HG02588 (cell line): ENCODE measurements at regions not wholly inside any gene's neighbourhood (a gene's known extent, or its start where the extent isn't known, plus 50 kb on each side); places are given as distances from the start of the nearest gene placed in this dataset.

Experiments used
- ATAC-seq: cut with Tn5 transposase; IDR thresholded peaks from one replicate; pipeline ENCODE4 v1.9.1; 2021; ENCODE audit warnings: mild to moderate bottlenecking, moderate library complexity; ENCODE audit not compliant: unreplicated experiment

GRCh38 chr20:58070664-58071196 lies 157.7 kb downstream of the ANKRD60 start:
- no peak for ATAC-seq

- no peak for ATAC-seq
Measured at GRCh38 chr20:58069796-58070663, 158.4 kb downstream of the ANKRD60 start.

DNA sequence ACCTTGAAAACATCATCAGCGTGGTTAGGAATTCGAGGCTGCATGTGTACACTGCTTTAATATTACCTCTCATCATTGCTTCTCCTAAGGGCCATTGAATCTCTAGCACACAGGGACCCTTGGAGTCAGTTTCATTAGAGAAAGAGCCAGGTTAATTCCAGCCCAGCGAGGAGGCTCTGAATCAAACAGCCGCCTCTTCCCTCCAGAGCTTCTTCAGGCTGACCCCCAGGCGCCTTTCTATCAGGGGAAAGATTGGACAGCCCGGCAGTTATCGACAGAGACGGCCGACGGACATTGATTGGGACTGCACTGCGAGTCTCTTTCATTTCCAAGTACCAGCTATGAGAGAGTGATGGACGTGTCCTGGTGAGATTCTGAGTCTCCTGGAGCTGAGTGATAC lies 159.2 kb downstream of the ANKRD60 start:
- ATAC-seq: no peak

DNA sequence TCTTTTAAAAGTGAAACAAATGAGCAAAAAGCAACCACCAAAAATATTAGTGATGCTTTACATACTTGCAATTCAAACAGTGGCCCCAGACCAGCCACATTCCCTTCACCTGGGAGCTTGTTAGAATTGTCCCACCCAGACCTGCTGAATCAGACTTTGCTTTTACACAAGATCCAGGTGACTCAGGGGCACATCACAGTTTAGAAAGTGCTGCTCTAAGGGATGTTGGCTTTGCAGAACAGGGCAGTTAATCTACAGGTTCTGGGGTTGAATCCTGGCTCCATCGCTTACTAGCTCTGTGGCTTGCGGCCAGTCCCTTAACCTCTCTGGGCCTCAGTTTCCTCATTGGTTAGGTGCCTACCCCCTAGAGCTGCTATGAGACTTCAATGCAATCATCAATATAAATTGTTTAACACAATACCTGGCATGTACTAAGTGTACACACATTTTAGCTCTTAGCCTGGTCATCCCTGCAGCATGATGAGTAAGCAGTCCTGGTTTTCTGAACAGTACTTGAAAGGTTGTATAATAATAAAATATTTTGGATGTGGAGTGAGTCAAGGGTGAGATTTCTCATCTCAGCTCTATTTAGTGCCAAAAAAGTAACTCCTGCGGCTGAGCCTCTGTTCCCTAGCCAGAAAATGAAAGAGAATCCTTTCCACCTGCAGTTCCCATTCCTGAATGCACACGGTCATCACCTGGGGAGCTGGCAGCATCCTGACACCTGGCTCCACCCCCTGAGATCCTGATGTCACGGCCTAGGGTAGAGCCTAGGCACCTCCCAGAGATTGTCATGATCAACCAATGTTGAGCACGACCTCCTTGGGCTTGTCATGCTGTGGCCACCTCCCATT lies 162.7 kb downstream of the ANKRD60 start:
- no peak for ATAC-seq

DNA sequence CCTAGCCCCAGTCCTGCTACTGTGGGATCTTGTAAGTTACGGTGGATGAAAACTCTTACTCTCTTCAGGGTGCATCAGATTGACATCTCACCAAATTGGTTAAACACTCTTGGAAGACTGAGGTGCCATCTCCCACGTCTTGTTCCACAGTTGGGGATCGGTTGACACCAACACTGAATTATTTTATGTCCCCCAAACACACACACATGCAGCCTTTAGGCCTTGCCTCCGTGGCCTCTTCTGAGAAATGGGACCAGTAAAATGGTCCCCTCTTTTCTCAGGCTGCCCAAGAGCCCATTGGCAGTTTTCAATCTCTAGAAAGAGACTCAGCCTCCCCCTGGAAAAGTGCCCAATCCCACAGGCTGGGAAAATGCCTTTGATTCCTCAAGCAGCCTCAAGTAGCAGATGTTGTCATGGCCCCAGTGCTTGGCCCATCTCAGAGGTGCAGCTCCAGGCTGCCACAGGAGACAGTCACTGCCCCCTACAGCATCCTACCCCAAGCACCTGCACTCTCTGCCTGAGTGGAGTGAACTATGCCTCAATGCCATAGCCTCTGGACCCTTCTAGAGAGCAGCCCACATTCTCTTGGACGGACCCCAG lies 163.9 kb downstream of the ANKRD60 start:
- ATAC-seq: no peak

- ATAC-seq: no peak
Measured at GRCh38 chr20:58059260-58059544, 169.3 kb downstream of the ANKRD60 start.

DNA sequence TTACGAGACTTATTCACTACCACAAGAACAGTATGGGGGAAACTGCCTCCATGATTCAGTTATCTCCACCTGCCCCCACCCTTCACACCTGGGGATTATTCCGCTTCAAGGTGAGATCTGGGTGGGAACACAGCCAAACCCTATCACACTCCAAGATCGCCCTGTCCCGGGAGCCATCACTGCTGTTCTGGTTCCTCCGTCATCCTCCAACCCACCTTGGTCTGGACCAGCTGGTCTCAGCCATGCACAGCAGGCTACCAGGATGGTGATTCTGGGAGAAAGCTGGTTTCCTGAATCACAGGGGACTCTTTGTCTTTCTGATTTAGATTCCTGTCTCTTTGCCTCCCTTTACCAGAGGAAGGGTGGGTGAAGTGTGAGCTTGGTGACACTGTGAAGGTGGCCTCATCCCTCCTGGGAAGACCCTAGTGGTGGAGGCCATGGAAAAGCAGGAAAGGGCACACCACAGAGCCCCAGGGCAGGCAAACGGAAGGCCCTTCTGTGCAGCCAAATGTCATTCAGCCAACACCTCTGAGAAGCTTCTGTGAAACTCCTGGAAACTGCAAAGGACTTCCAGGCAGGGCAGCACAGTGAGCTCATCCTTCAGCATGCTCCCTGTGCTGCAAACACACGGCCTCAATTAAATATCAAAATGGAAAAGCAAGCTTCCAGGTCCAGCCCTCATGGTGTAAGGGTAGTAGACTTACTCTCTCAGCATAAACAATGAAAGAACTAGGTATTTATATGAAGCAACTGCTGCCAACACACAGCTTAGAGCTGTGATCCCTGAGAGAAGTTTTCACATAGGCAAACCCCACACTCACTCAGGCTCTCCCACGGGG lies 169.8 kb downstream of the ANKRD60 start:
- no peak for ATAC-seq

DNA sequence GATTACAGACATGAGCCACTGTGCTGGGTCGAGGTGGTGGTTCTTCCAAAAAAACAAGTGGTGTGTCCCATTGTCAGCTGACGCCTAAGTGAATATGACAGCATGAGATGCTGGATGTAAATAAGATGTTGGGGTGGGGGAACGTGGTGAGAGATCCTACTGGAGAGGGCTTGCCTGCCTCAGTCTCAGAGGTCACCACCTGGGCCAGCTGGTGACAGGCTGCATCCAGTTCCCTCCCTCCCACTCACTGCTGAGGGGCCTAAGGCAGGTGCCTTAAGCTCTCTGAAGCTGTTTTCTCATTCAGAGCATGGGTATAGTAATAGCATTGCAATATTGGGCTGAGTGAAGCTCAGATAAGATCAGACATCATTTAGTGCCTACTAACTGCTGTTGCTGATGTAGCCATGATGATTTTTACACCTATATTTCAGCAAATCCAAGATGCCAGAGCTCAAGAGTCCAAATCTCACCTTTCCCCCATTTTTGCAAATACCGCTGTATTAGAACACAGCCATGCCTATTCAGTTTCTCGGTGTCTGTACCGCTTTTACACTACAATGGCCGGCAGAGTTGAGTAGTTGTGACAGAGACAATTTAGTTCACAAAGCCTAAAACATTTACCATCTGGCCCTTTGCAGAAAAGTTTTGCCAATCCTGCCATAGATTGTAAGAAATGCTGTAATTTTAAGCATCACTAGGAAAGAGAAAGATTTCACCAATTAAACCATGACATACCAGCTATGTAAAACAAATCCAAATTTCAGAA lies 171.3 kb downstream of the ANKRD60 start:
- no peak for ATAC-seq

DNA sequence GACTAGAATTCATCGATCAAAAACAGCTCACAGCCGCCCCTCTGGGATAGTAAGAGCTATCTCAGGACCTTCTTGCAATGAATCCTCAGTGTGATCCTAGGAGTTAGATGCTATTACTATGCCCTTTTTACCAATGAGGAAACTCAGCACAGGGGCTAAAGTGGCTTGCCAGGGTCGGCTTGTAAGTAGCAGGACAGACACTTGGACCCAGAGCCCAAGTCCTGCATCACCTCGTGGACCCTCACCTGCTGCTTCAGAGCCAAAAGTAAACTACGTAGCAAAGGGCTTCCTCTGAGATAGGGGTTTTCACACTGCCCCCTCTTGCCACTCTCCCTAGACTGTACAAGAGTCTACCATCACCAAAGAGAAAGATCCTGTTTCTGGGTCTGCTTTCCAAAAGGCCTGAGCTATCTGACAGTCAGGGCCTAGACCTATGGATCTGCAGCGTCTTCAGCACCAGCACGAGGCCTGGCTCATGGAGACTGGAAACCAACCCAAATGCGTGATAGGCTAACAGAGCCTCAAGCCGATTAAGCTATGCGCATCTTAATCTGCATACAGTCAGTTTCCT lies 172.3 kb downstream of the ANKRD60 start:
- no peak for ATAC-seq

DNA sequence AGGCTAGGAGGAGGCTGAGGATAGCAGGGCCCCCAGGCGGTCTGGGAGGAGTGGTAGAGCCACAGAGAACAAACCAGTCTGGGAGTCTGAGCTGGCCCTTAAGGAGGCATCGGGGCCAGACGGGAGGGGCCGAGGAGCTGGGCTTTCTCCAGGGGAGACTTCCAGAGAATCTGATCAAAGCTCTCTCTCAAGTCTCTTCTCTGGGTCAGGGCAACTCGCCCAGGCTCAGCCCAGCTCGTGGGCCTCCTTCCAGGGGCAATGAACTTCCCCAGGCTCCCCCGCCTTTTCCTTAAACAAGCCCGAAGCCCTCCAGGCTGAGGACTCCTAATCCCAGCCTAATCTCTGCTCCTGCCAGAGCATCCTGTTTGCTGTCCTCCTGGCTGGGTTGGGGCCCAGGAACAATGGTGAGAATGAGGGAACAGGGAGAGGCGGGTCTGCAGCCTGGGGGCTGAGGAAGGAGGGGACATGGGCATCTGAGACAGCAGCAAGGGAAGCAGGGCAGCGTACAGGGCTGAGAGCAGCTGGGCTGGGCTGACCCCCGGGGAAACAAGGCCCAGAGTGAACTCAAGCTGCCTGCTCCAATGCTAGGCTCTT lies 173.6 kb downstream of the ANKRD60 start:
- ATAC-seq: no peak

DNA sequence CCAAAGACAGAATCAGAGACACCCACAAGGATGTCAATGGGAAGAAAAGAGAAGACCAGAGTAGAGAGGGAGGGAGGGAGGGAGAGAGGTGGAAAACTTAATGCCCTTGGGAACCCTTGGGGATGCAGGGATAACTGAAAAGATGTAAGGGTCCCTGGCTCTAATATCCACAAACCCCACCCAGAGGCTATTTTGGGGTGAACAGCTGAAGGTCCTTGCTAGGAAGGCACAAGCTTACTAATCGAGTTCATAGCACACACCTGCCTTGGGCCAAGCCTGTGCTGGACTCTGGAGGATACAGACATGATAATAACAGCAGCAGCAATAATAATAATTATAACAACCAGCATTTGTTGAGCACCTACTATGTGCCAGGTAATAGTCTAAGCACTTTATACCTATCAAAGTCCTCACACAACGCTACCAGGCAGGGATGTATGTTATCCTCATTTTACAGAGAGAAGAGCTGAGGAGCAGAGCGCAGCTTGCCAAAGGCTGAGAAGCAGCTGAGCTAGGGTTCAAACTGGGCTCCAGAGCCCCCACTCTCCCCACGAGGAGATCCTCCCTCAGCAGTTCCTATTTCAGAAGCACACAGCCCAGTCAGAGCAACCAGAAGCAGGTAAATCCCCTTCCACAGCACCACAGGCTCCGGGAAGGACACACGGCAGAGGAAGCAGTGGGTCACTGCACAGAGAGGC lies 174.2 kb downstream of the ANKRD60 start:
- ATAC-seq: no peak

- no peak for ATAC-seq
Measured at GRCh38 chr20:58053391-58054055, 174.9 kb downstream of the ANKRD60 start.

DNA sequence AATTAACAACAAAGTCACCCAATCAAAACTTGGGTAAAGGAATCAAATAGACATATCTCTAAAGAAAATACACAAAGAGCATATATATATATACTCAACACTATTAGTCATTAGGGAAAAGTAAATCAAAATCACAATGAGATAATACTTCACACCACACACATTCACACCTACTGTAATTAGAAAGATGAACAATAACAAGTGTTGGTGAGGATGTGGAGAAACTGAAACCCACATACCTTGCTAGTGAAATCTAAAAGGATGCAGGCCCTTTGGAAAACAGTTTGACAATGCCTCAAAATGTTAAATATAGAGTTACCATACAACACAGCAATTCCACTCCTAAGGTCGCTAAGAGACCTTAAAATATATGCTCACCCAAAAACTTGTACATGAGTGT lies 177.1 kb downstream of the ANKRD60 start:
- no peak for ATAC-seq

GRCh38 chr20:58048096-58048702 lies 180.3 kb downstream of the ANKRD60 start:
- ATAC-seq: no peak

DNA sequence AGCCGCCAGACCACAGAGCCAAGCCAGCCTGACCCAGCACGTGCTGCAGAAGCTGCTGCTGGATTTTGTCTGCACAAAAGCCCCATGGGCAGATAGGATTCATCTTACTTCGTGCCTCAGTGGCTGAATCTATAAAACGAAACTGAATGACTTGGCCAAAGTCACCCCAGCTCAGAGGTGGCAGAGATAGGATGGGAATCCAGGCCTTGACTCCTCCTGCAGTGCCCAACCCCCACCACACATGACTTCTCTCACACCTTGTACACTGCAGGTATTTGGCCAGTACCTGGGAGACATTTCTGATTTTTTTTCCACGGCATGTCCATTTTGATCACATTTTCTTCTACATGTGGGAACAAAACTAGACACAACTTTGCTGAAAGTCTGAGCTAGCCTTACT lies 182.1 kb downstream of the ANKRD60 start:
- ATAC-seq: no peak

GRCh38 chr20:58045579-58045978 lies 182.9 kb downstream of the ANKRD60 start:
- ATAC-seq: no peak

DNA sequence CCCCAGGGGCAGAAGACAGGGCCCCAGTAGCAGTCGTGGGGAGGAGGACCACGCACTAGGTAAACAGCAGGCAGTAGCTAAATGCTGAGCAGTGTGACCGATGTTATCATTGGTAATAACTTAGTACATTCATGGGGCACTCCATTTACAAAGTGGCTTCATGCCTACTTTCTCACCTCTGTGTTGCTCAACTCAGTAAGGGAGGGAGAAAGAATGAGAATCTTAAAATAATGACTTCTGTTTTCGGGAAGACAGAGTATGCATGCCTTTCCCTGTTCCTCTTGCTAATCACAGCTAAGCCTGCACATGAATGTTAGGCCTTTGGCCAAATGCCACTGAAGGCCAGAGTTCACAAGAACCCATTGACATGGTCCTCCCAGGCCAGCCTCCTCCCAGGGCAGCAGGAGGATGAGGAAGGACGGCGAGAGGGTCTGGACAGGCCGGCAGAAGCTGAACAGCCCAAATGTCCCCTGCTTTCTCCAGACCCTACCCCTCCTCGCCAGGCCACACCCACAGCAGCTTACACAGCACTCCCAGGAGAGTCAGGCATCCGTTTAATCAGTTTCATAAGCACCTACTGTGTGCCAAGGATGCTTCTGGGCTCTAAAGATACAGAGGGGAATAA lies 183.4 kb downstream of the ANKRD60 start:
- ATAC-seq: no peak
